GM19025 (cell line): ENCODE measurements at regions not wholly inside any gene's neighbourhood (a gene's known extent, or its start where the extent isn't known, plus 50 kb on each side); places are given as distances from the start of the nearest gene placed in this dataset.

Experiments
- ATAC-seq: cut with Tn5 transposase; IDR thresholded peaks from one replicate; pipeline ENCODE4 v1.9.1; 2021; ENCODE audit warnings: mild to moderate bottlenecking, low read depth, moderate library complexity; ENCODE audit not compliant: unreplicated experiment

DNA sequence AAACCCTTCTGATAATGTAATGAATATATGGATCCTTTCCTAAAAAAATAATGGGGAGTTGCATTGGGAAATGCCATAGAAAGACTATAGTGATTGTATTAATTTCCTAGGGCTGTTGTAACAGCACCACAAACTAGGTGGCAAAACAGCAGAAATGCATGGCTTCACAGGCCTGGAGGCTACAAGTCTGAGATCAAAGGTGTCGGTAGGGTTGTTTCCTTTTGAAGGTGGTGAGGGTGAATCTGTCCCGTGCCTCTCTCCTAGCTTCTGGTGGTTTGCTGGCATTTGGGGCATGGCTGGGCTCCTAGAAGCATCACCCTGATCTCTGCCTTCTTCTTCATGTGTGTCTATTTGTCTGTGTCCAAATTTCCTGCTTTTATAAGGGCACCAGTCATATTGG lies 149.7 kb downstream of the INHBB start:
- no peak for ATAC-seq

DNA sequence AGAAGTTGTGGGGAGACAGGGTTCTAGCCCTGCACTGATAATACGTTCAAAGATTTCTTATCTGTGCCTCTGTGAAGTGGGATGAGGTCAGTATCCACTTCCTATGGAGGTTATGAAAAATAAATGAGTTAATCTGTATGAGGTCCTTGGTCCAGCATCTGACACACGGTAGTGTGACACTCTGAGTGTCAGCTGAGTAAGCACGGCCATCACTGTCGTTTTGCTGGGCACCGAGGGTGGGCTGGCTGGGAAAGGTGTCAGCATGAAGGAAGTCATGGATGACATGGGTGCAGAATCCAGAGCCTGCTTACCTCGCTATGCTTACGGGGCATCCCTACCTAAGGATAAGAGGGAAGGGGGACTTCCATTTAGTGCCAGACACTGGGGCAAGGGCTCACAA lies 150.3 kb downstream of the INHBB start:
- ATAC-seq = no peak

DNA sequence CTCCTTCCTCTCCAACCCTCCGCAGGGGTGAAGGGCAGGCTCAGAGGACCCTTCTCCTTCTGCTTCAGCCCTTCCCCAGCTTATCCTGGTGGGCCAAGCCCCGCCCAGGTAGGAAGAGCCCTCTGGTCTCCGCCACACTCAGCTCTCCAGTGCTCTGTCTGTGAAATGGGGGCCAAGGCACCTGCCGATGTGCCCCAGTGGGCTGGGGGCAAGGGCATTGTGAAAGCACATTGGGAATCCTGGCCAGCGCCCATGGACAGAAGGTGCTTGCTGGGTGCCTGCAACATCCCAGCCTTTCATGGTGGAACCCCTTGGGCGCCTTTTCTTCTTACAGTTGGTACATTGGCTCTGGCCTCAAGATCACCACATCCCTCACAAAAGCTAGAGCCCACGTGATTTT lies 150.8 kb downstream of the INHBB start:
- ATAC-seq = no peak

DNA sequence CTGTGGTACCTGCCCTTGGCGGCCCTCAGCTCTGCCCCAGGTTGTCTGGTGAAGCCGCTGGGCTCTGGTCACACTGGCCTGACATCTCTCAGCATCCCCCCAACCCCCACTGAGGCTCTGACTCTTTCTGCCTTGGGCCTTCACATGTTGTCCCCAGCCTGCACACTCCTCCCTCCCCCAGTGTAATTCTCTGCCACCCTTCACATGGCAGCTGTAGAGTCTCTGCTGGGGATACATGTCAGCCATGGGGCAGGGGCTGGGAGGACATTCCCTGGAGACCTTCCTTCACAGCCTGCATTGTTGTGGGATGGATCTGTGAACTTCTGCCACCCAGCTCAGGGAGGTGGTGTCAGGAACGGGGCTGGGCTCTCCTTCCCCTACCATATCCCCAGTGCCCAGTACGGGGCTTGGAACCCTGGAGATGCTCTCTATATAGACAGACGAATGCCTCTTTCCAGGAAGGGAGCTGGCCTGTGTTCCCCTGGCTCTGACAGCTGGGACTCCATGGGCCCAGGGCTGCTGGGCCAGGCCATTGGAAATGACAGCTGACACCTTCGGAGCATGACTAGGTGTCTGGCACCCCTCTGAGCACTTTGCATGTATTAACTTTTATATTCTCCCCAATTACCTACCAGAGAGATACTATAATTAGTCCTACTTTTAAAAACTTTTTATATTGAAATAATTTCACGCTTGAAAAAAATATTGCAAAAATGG lies 151.5 kb downstream of the INHBB start:
- ATAC-seq = no peak

DNA sequence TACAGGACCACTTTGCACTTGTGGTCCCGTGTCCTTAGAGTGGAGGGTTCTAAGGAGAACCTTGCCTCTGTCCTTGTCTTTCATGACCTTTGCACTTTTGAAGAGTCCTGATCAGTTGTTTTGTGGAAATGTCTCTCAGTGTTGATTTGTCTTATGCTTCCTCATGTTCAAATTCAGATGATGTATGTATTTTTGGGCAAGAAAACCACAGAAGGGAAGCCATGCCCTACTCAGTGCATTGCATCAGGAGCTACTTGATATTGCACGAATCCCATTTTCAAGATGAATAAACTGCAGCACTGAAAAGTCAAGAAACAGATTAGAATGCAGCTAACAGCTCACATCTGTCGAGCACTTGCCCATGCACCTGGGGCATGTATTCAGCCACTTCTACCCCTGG lies 152.2 kb downstream of the INHBB start:
- no peak for ATAC-seq

DNA sequence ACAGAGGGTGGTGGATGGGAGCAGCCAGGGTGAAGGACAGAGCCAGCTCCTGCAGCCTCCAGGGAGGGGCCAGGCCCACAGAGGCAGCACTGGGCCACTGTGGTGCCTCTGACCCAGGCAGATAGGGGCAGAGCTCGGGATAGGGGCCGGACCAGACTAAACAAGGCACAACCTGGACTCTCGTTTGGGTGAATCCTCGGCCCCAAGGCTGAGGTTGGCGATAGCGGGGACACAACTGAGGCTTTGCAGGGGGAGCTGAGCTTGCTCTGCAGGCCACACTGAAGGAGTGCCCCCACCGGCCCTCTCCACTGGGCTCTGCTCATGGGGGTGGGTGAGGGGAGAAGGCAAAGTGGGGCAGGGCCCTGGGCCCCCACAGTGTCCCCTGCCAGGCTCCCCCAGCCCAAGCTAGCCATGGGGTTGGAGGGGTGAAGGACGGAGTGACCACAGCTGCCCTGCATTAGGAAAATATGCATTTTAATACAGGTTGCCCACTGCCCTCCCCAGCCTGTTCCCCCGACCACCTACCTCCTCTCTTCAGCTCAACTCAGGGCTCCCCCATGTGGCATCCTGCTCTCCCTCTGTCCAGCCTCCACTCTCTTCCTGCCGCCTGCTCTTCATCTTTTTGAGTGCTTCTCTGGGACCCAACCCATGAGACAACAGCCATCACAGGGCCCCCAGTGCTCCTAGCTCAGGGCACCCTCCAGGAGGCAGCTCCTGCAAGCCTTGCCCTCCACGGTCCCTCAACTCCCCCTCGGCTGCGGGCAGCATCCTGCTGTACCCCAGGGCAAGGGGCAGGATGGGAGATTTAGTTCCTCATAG lies 152.8 kb downstream of the INHBB start:
- no peak for ATAC-seq

DNA sequence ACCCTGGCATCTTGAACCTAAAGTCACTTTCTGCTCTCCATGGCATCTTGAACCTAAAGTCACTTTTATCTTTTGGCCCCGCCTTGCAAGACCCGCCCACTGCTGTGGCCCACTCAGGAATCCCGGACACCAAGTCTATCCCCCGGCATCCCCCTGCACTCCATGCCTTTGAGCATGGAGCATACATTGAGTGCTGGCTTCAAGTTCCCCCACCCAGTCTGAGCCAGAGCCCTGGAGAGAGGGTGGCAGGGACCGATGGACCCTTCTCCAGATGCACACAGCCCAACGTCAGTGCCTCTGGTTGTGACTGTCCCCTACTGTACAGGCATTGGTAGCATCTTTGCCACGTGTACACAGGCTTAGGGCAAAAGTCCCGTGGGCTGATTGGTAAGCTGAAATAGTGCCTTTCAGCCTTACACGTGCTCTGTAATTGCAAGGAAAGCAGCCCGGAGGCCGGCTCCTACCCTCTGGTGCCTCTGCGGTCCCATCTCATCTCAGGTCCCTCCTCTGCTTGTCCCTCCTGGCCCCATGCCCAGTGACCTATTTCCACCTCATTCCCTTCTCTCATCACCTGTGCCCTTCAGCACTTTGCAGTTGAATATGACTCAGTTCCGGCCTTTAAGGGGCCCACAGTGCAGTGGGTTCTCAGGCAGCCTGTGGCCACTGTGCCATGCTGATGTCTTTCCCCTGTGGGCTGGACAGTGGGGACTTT lies 154.0 kb downstream of the INHBB start:
- no peak for ATAC-seq

DNA sequence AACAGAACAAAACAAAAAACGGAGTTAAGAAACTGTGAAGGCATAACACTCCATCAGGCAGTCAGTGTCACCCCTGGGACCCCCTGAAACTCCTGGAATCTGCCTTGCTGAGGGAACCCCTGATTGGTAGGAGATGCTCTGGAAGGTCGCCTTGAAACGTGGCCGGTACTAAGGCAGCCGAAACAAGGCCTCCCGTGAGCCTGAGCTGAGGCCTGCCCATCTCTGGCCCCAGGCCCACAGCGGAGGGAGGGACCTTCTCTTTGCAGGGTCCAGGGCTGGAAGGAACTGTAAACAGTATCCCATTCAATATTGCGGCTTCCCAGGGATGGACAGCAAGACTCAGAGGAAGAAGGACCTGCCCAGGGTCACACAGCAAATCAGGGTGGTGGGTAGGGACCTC lies 155.7 kb downstream of the INHBB start:
- no peak for ATAC-seq

DNA sequence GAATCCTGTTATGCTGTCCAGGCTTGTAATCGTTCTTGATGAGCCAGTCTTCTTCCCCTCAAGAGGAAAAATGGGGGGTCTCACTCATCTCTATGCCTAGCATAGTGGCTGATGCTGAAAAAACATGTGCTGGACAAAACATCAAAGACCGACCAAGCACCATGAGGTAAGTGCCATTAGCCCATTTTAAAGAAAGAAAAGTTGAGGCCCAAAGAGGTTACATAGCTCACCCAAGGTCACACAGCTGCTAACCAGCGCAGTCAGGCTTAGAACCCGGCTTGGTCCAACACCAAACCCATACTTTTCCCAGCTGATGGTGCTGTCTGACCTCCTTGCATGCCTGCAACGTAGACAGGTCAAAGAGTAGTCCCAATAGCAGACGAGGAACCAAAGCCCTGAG lies 156.4 kb downstream of the INHBB start:
- no peak for ATAC-seq

DNA sequence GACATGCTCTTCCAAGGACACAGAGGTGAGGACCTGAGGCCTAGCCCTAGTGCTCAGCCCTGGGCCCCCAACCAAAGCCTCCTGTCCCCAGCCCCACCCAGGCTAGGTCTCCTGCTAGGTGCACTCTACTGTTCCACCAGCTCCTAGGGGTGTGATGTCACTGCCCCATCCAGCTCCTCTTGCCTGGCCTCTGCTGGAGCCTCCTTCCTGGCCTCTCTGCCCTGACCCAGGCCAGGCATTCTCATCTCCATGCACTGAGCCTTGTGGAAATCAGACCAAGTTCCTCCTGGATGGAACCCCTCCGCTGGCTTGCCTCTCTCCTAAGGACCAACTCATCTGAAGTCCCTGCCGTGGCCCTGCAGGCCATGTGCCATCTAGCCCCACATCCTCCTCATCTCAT lies 156.8 kb downstream of the INHBB start:
- ATAC-seq = no peak

DNA sequence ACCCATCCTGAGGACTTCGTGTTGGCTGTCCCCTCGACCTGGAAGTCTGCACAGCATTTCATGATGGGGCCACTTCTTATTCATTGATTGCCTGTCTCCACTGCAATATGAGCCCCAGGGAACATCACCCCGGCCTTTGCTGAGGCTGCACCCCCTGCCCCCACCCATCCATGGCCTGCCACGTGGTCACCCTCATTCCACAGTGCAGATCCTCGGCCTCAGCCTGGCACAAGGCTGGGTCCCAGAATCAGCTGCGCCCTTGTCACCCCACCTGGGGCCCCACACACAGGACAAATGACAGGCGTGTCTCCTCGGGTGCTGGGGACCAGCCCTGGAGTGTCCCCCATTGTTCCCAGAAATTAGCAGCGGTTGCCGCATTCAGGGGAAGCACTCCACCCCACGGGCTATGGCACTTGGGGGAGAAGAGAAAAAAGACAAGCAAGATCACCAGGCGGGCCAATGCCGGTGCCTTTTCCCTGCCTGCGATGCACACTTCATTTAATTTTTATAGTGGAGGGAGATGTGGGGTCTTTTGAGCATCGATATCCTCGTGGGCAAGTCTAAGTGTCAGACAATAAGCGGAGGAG lies 157.4 kb downstream of the INHBB start:
- ATAC-seq = no peak

DNA sequence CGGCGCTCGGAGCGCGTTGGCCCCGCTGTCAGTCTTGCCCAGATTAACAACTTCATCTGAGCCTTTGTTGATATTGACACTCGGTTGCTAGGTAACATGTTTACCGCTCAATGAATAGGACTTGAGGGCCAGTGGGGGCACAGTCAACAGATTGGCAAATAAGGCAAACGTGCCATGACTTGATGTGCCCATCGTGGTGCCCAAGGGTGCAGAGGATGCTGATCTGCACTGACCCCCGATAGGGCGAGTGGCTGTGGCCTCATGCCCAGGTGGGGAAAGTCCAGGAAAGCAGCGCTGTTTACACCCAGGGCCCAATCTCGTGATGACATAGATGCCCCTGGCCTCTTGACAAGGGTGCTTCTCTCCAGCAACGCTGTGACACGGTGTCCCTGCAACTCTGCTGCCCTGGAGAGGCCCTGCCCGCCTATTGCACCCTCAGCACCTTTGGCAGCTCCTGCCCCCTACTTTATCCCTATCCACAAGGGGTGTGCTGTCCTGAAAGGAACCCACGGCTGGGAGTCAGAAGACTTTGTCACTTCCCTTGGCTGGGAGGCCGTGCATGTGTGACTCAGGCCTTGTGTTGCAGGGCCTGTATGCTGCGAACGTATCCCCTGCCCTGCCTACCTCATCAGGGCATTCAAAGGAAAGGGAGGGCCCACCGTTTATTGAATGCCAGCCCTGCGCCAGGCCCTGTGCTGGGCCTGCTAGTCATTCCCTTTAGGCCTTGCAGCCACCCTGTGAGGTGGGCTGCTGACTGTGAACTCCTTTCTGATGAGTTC lies 158.0 kb downstream of the INHBB start:
- ATAC-seq = no peak

DNA sequence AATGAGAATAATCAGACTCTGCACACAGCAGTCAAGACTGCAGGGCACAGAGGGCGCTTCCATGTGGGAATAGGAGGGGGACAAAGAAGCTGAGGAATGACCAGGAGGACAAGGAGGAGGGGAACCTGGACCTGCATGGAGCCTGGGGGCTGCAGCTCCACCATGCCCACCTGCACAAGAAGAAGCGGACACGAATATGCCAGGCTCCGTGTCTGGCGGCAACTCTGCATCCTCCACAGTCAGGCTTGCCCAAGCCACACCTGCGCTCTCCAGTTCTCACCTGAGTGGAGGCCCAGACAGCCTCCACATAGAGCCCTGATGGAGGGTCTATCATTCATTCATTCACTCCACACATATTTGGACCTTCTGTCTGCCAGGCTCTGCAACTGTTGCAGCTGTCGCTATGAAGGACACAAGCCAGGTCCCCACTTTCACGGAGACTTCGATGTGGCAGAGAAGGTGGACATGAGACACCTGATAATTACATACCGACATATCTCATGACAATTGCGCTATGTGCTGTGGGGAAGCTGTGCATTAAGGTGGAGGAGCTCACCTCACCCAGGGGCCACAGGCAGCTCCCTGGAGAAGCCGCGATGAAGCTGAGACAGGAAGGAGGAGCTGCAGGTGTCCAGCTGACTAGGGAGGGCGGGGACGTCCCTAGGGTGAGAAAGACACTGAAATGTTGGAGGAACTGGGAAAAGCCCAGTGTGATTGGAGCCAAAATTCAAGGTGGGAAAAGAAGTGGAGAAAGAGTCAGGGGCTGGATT lies 159.2 kb downstream of the INHBB start:
- ATAC-seq = no peak

DNA sequence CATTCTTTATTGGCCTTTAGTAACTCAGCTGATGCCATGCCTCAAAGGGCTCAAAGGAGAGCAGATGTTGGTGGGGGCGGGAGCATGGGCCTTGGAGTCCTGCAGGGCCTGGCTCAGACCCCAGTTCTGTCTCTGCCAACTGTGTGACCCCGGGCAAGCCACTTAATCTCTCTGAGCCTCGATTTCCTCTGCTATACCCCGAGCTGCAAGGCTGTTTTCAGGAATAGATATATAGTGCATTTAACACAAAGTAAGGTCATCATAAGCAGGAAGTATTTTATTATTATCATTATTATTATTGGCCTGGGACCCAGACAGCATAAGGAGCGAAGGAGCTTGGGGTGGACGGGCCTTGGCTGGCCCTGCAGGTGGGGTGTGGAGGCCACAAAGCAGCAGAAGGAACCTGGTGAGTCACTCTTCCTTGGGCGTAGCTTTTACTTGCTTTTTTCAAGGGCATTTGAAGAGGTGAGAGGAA lies 162.7 kb downstream of the INHBB start:
- ATAC-seq = no peak

DNA sequence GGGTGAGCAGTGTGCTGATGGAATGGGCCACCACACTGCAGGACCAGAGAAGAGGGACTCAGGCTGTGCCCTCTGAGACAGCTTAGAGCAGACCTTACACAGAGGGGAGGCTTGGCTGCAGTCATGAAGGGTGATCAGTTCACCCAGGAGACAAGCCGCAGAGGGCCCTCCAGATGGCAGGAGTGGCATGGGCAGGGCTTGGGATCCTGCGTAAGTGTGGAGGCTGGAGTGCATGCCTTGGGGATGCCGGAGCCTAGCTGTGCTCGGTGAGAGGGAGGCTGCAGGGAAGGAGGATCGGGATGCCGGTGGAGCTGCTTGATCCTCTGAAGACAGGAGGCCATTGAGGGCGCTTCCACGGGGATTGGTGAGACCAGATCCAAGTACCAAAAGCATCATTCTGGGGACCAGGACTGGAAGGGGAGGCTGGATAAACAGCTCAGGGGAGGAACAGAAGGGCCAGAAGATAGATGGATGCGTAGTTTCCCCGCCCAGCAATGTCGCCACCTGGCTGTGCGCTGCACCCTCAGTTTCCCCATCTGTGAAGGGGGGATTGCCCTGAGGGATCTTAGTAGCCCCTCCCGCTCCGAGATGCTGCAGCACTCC lies 163.4 kb downstream of the INHBB start:
- no peak for ATAC-seq

DNA sequence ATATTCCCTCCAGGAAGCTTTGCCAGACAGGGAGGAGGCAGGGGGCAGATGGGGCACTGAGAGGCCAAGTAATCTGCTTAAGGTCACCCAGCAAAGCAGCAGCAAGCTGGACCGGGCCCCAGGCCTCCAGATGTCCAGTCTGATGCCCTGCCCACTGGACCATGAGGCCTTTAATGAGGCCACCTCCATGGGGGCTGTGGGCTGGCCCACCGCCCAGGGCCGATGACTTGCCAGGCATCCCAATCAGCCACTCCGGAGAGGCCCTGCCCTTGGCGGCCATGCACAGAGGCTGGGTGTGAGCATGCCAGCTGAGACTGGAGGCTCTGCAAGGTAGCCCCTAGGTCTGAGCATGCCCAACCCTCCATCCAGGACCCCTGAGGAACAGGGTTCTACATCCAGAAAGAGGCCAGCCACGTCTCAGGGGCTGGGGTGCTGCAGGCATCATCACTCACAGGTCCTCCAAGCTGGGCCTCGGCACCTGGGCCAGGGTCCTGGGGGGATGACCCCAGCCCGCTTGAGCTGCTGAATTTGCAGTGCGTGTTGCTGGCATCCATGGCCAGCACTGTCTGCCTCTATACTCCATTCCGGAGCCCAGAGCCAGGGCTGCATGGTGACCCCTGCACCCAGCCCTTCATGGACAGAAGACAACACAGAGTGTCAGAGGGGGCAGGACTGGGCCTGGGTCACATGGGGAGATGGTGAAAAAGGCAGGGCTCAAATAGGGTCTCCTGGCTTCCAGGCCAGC lies 164.2 kb downstream of the INHBB start:
- ATAC-seq = no peak

DNA sequence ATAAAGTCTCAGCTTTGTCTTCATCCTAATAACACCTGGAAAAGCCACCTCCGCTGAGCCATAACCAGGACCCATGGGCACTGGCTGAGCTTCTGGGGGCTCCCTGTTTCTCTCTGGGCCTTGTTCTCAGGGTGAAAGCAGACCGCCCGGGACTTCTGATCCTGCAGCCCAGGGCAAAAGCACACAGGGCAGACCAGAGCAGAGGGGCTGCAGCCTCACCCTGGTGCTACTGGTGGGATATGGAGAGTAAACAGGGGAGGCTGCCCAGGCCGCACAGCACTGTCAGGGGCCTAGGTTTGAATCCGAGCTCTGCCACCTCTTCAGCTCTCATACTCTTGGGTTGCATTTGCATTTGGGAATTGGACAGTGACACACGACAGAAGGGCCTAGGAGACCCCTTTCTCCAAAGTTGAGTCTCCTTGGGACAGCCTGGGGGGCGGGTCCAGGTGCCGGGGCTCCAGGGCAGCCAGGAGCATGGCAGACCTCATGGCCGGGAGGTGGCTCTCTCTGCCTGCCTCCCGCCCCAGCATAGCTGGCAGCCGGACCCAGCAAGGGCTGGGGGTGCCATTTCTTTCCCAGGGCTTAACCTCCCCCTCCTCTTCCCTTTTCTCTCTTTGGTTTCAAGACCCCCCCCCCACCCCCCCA lies 164.9 kb downstream of the INHBB start:
- no peak for ATAC-seq

DNA sequence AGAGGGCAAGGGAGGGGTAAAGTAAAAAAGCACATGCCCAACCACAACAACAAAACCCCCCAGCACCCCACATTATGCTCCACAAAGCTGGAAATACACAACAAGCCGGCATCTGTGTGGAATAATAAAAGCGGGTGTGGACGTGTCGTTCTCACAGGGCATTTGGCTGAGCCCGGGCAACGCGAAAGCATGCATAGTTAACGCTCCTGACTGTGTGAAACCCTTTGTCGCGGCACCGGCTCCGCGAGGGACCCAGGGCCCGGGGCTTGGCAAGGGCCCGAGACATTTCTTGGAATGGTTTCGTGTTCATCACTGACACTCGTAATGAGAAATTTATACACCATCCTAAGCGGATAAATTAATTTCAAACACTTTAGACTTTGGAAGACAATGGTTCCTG lies 165.6 kb downstream of the INHBB start:
- no peak for ATAC-seq
